Activated CD8-positive, alpha-beta memory T cell treated with anti-CD3 and anti-CD28 coated beads, Interleukin-2, amount 50 U/mL, for 1 hour (primary cell): ENCODE measurements at regions not wholly inside any gene's neighbourhood (a gene's known extent, or its start where the extent isn't known, plus 50 kb on each side); places are given as distances from the start of the nearest gene placed in this dataset.

Experiments used
- DNase-seq: peaks from one replicate; pipeline ENCODE4 v3.0.0-alpha.2; 2020; ENCODE audit errors: extremely low read depth

DNA sequence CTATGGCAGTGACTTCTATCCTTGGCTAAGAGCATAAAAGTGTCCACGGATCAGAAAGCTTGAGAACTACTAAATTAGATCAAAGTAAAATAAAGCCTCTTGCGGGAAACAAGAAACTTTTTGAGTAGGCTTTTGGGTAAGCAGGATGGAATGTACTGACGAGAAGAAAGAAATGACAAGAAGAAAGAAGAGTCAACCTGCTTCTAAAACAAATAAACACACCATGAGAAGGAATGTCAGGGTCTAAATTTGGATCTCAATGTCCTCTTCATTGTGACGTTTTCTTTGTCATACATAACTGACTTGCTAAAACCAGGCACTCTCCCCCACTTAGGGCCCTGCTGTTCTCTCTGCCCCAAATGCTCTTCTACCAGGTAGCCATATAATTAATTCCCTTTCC lies 290.1 kb upstream of the PTGER4 start:
- no peak for DNase-seq

DNA sequence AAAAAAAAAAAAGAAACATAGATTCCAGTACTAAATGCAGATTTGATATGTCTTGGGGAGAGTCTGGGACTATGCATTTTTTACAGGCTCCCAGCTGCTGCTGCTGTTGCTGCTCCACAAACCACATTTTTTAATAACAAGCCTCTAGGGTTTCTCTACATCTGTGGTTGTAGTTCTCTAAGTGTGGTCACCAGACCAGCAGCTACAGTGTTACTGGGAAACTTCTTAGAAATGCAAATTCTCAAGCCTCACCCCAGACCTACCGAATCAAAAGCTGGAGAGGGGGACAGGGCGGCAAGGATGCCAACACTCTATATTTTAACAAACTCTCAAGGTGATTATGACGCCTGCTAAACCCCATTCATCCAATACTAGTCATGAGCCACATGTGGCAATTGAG lies 293.4 kb upstream of the PTGER4 start:
- no peak for DNase-seq

DNA sequence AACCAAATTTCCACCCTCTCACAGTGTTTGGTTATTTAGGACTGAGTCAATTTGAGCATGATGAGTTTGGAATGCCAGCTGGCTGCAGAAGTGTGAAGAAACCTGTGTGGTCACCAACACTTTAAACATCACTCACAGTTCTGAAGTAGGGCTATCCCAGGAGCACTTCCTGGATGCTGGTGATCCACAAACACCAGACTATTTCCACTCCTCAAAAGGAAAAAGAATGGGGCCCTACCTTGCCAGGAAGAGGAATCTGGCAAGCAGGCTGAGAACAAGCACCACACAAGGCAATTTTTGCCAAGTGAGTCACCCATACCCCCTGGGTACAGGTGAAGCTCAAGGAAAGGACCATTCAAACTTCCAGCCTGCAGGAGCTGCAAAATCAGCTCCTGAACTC lies 294.2 kb upstream of the PTGER4 start:
- DNase-seq, result no peak

DNA sequence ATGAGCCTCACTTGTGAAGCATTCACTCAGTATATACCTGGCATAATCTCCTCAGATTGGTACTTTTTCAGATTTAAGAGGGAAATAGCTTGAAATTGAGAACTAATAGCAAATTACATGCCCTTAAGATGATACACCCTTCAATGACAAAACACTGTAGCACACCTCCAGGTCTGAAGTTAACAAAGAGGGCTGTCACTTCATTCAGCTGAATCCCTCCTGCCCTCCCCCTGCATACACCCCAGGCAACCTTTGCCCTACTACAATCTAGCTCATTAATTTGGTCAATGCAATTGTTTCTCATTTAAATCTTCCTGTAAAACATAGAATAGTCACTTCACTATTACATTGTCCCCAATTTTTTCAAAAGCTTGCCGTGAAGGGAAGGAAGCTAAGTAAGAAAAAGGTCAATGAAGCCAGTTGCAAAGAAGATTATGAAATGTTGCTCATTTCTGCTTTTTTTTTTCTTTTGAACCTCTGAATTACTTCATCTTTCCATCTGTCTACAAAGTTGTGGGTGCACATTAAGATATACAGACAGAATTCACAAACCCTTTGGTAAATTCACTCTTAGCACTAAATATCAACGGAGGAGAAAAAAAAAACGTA lies 294.8 kb upstream of the PTGER4 start:
- no peak for DNase-seq

DNA sequence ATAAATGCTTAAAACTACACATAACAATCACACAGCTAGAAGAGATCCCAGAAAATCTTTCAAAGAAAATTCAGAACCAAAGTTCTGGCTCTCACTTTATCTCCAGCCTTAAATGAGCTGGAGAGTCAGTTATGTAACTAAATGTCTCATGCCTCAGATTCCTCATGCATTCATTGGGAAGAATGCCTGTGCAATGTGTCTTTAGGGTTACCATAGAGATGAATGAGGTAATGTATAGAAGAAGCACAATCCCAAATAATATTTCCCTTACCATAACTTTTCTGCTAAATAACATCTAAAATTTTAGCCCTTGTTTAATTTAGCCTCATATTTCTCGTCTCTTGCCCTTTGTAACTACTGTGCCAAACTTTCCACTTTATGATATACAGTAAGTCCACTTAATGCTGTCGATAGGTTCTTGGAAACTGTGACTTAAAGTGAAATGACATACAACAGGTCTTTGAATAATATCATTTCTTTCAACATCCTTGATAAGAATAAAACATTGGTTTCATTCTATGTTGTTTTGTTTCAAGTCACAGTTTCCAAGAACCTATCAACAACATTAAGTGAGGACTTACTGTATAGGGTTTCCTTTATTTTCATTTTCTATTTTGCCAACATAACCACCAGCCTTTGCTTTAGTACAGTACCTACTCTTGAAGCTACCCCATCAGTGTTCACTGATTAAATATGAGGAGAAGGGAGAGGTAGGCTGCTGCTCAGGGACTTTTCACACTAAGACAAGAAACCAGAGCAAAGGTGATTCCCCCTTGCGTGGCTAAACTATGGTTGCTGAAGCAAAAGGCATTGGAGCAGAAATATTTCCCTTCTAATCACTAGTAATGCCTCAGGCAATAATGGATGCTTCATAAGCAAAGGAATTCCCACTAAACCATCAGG lies 295.7 kb upstream of the PTGER4 start:
- DNase-seq, result no peak

DNA sequence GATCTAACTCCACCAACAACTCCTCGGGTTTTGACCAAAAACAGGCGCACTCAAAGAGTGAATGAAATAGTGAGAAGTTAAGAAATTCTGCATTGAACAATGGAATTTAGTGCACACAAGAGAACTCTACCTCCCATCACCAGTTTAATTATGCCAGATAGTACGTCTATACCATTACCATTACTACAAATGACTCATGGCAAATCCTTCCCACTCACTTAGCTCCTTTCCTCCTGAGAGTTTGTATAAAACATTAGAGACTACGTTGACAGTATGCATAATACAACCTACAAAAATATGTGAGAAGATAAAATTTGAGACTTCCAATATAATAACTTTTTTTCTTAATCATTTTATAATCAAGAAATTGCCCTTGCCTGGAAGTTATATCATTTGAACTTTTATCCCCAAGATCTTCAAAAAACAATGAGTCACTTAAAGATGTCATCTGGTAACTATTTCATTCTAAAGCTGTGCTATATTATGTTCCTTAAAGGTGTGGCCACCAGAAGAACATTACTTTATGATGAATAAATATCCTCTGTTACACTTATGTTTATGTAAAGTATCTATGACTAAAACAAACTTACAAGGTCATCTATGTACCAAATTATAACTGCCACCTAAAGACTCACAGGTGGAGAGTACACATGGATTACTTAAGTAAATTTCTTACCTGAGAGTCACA lies 297.9 kb upstream of the PTGER4 start:
- DNase-seq, result no peak

DNA sequence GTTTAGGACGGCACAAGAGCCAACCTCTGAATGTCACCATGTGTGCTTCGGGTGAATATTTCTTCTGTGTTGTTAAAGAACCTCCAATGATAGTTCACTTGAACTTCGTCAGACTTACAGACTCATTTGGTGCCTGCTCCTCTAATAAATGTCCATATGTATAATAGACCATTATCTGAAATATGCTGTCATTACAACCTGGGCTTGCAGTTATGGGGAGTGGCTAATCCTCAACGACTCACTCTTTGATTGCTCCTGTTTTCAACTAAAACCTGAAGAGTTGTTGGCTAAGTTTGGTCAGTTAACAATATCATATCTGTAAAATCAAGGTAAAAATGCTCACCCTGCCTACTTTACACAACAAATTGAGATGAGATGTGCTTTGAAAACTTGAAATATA lies 298.7 kb upstream of the PTGER4 start:
- DNase-seq, result no peak

DNA sequence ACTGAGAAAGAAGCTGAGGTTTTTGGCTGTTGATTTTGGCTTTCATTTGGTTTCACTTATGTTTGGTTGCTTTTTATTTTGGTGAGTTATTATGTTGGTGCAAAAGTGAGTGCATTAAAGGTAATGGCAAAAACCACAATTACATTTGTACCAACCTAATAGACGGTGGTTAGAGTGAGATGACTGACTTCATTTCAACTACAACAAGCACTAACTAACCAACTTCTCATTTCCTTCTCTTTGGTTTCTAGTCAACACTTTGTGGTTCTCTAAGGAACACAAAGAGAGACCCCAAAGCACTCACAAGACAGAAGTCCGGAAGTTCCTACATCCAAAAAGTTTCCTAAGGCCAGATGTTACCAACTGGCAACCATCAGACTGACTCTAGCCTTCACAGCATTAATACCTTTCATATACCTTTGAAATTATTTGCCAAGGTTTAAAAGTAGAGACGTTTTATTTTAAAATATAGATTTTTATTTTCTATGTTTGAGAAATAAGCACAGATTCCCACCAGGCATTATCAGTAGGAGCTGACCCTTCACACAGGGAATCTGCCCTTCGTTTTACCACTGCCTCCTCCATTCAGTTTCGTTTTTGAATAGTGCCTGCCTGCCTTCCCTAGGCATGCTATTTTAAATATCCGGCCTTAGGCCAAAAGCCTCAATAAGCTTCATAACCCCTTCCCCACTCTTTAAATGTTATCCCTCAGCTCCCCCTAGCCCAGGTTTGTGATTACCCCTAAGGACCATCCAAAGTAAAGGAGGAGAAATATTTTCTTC lies 301.1 kb upstream of the PTGER4 start:
- DNase-seq, result no peak

DNA sequence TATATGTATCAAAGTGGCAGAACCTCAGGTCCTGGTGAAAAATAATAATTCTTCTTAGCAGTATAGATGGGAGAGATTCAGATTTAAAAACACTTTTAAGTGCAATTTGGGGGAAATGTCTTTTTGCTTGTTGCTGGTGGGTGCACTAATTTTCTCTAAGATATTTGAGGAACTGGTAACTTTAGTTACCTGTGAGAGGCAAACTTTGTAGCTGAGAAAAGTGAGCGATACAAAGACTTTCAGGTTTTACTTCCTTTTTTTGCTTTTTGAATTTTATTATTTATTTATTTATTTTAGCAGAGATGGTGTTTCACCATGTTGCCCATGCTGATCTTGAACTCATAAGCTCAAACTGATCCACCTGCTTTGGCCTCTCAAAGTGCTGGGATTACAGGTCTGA lies 303.1 kb upstream of the PTGER4 start:
- no peak for DNase-seq

DNA sequence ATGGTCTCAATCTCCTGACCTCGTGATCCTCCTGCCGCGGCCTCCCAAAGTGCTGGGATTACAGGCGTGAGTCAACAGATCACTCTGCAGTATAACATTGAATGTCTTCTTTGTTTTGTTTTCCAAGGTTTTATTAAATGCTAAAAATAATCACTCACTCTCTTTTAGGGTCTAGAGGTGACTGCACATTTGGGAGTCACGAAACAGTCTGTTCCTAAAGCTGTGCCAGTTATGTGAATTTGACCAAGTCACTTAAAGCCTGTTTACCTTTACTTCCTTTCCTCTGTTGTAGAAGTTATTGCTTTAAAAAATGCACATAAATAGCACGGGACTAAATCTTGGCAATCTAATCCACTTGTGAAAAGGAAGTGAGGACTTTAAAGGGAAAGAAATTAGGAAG lies 304.9 kb upstream of the PTGER4 start:
- no peak for DNase-seq

DNA sequence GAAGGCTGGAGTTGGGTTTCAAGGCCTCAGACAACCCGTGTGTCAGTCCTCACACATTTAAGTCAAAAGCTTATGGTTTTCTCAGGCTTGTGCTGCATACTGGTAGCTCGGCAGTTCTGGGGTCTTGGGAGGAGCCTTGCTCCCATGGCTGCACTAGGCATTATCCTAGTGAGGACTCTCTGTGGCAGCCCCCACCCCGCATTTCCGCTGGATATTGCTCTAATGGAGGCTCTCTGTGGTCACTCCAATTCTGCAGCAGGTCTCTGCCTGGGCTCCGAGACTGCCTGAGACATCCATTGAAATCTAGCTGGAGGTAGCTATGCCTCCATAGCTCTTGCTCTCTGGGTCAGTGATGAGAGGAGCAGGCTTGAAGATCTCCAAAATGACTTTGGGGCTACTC lies 311.5 kb upstream of the PTGER4 start:
- DNase-seq, result no peak

DNA sequence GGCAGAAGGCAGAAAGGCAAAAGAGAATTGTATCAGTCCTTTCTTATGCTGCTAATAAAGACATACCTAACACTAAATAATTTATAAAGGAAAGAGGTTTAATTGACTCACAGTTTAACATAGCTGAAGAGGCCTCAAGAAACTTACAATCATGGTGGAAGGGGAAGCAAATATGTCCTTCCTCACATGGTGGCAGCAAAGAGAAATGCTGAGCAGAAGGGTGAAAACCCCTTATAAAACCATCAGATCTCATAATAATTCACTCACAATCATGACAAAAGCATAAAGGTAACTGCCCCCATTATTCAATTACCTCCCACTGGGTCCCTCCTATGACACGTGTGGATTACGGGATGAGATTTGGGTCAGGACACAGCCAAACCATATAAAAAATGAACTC lies 312.5 kb upstream of the PTGER4 start:
- DNase-seq, result no peak

DNA sequence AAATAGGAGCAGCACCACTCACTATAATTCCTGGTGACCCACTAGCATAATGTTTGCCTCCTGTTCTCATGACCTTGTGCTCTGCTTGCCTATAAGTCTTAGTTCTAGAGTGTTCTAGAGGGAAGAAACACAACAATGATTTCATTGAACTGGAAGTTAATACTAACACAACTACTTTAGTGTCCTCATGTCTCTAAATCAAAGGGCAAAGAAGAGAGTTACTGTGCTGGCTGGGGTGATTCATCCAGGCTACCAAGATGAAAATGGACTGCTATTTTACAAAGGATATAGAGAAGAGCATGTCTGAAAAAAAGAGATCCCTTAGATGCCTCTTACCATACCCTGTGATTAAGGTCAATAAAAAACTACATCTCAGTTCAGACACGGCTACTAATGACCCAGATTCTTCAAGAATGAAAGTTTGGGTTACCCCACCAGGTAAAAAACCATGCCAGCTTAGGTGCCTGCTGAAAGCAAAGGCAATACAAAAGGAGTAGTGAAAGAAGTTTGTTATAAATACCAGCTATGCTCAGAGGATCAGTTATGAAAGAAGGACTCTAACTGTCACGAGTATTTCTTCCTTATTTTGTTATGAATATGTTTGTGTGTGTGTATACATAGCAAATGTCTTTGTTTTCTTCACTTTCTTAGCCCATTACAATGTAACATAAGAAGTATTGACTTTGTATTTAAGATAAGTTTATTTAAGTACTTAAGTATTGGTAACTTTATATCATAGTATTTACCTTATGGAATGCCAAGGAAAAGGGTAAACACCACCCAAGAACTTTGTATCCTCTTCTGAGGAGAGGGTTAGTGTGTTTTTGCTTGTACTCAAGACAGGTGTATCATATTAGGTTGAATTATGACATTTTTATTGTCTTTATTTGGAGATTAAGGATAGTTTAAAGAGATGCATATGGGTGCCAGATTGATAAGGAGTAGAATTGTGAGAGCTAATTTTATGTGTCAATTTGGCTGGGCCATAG lies 314.1 kb upstream of the PTGER4 start:
- no peak for DNase-seq

DNA sequence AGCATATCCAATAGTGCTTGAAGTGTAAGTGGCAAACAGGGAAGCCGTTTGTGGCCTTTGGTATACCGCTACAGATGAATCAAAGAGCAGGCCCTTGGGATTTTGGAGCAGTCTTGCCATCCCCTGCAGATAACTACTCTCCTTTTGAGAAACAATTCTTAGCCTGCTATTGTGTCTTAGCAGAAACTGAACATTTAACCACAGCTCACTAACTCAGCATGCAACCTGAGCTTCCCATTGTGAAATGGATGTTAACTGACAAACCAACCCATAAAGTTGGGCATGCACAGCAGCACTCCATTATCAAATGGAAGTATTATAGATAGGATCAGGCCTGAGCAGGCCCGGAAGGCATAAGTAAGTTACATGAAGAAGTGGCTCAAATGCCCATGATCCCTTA lies 315.3 kb upstream of the PTGER4 start:
- DNase-seq, result no peak

DNA sequence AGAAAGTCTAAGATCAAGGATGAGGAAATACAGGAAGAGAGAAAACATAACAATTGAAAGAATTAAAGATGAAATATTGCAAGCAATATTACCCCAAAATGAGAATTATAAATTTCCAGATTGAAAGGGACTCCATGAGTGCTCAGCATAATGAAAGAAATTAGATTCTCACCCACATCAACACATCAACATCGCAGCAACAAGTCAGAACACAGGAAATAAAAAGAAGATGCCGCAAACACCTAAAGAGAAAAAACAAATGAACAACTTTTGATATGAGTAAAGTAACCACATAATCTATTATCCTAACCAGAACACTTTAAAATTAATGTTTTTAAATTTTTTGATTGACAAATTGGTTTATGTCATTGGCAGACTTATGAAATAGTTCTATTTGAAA lies 318.3 kb upstream of the PTGER4 start:
- DNase-seq, result no peak

DNA sequence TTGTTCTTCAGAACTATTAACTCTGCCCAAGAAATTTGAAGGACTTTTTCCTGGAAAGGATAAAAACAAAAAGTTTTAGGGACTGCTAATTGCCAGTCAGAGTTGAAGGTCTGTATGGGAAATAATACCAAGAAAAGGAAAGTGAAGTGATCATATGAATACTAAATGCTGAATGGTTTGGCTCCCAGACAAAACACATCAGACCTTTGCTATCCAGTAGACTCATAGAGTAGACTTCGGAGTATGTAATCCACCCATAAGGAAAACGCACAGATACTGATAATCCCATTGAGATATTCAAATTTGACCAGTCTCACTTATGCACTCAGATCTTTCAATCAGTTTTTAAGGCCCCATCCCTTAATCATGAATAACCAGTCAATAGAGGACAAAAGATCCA lies 319.0 kb upstream of the PTGER4 start:
- DNase-seq, result no peak

DNA sequence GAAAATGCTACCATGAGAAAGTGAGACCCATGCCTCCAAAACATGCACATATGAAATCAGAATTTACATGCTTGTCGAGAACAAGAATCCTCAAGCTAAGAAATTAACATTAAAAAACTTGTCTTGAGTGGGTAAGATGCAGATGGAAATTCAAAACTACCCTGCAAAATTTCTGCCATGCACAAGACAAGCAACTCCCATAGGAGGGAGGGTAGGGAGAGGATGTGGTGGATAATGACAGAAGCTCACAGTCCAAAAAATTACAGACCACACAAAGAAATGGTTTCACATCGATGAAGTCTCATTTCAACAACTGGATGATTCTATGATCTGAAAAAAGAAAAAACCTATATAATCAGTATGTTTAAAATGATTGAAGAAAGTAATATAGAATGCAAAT lies 319.9 kb upstream of the PTGER4 start:
- no peak for DNase-seq

DNA sequence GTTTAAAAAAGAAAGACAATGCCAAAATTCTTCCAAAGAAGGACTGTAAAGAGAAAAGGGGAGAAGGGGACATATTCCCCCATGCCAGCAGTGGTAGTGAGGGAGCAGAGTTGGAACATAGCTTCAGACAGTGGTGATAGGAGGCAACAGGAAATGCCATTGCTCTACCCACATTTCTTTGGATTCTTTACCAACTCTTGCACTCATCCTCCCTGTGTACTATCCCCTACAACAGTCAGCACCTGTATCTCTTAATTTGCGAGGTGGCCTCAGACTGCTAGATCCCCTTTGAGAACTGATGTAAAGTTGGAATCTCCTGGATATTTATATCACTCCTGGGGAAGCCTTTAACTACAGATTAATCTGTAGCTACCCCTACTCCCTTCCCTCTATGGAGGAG lies 320.6 kb upstream of the PTGER4 start:
- DNase-seq, result no peak

DNA sequence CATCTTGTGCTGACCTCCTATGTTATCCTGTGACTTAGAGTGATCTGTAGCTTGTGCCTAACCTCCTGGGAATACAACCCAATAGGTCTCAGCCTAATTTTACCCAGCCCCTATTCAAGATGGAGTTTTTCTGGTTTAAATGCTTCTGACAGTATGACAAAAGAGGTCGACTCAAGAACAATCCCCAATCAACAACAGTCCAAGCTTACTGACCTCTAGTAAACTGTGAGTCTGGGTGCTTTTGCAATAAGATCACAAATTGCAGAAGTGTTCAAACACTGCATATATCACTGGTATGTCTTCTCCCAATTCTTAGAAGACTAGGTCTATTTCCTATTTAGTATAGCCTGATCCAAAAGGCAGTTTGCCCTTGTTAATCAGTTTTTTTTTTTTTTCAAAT lies 323.5 kb upstream of the PTGER4 start:
- DNase-seq, result no peak

DNA sequence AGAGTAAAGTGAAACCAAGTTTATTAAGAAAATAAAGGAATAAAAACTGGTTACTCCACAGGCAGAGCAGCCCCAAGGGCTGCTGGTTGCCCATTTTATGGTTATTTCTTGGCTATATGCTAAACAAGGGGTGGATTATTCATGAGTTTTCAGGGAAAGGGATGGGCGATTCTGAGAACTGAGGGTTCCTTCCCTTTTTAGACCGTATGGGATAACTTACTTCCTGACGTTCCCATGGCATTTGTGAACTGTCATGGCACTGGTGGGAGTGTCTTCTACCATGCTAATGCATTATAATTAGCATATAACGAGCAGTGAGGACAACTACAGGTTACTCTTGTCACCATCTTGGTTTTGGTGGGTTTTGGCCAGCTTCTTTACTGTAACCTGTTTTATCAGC lies 323.9 kb upstream of the PTGER4 start:
- DNase-seq, result no peak

DNA sequence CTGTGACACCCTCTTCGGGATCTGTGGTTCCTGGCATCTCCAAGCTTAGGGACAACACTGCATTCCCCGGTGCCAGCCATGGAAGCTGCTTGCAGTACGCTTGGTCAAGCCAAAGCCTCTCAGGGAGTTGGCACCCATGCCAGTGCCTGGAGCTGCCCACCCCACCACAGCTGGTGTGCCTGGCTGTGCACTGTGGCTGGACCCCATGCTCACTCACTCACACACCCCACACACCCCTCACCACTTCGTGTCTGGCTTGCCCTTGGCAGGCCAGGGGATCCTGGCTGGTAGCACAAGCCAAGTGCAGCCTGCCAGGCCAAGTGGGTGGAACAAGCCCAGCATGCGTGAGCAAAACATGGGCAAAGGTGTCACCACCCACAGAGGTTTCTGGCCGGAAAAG lies 324.5 kb upstream of the PTGER4 start:
- DNase-seq, result no peak
